ENCODE measurements at regions not wholly inside any gene's neighbourhood (a gene's known extent, or its start where the extent isn't known, plus 50 kb on each side); places are given as distances from the start of the nearest gene placed in this dataset.

- no peak for DNase-seq (ENCODE audit: extremely low read depth, low read depth)
- no peak overlapping the region for H3K4me3 ChIP-seq (replicated peaks; ENCODE audit: low read depth, low read length)
- TF ChIP-seq, protein P1, sequence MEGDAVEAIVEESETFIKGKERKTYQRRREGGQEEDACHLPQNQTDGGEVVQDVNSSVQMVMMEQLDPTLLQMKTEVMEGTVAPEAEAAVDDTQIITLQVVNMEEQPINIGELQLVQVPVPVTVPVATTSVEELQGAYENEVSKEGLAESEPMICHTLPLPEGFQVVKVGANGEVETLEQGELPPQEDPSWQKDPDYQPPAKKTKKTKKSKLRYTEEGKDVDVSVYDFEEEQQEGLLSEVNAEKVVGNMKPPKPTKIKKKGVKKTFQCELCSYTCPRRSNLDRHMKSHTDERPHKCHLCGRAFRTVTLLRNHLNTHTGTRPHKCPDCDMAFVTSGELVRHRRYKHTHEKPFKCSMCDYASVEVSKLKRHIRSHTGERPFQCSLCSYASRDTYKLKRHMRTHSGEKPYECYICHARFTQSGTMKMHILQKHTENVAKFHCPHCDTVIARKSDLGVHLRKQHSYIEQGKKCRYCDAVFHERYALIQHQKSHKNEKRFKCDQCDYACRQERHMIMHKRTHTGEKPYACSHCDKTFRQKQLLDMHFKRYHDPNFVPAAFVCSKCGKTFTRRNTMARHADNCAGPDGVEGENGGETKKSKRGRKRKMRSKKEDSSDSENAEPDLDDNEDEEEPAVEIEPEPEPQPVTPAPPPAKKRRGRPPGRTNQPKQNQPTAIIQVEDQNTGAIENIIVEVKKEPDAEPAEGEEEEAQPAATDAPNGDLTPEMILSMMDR (IDR thresholded peaks at IDR 0.05; ENCODE audit: low read depth, low read length, missing control alignments): no peak
Observed at GRCh38 chr11:116644201-116644940, 128.4 kb downstream of the BUD13 start.

GRCh38 chr11:116643521-116643920 lies 129.3 kb downstream of the BUD13 start:
- no peak overlapping the region for H3K4me3 ChIP-seq (replicated peaks; ENCODE audit: low read depth, low read length)
- no peak for DNase-seq (ENCODE audit: extremely low read depth, low read depth)
- TF ChIP-seq, protein P1 (IDR thresholded peaks at IDR 0.05; ENCODE audit: low read depth, low read length, missing control alignments): no peak

DNA sequence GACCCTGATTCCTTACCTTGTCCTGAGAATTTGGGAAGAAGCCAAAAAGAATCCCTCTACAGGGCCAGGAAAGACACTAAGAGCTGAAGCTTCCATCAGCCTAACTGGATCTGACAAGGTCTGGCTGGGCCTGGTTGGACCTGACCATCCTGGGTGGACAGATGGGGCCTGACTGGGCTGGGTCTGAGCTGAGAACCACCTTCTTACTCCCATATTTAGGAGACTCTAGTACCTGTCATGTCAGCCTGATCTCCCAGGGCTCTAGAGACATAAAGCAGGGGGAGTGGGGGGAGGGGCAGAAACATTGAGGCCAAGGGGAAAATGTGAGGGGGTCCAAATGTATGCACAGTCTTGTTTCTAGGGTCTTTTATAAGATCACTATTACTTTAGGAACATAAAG lies 129.9 kb downstream of the BUD13 start:
- TF ChIP-seq, protein P1 (IDR thresholded peaks at IDR 0.05; ENCODE audit: low read depth, low read length, missing control alignments): no peak

GRCh38 chr11:116642481-116642880 lies 130.3 kb downstream of the BUD13 start:
- H3K4me3 ChIP-seq (replicated peaks; ENCODE audit: low read depth, low read length): no peak overlapping the region
- no peak for DNase-seq (ENCODE audit: extremely low read depth, low read depth)
- TF ChIP-seq, protein P1 (IDR thresholded peaks at IDR 0.05; ENCODE audit: low read depth, low read length, missing control alignments): no peak

More for the DNA sequence above, 129.9 kb downstream of the BUD13 start:
- DNase-seq (ENCODE audit: extremely low read depth, low read depth): no peak
- no peak overlapping the region for H3K4me3 ChIP-seq (replicated peaks; ENCODE audit: low read depth, low read length)

- DNase-seq (ENCODE audit: extremely low read depth, low read depth): no peak
- no peak overlapping the region for H3K4me3 ChIP-seq (replicated peaks; ENCODE audit: low read depth, low read length)
- TF ChIP-seq, protein P1 (IDR thresholded peaks at IDR 0.05; ENCODE audit: low read depth, low read length, missing control alignments): peak; percentile 77
Observed at GRCh38 chr11:116641561-116642045, 131.2 kb downstream of the BUD13 start.

- no peak overlapping the region for H3K4me3 ChIP-seq (replicated peaks; ENCODE audit: low read depth, low read length)
- TF ChIP-seq, protein P1 (IDR thresholded peaks at IDR 0.05; ENCODE audit: low read depth, low read length, missing control alignments): no peak
- no peak for DNase-seq (ENCODE audit: extremely low read depth, low read depth)
Observed at GRCh38 chr11:116640641-116641402, 132.0 kb downstream of the BUD13 start.
